DND-41 (cell line): ENCODE measurements at regions not wholly inside any gene's neighbourhood (a gene's known extent, or its start where the extent isn't known, plus 50 kb on each side); places are given as distances from the start of the nearest gene placed in this dataset.

Experiments used
- ATAC-seq: fragments of 200-7000 bp; cut with Tn5 transposase; 3 replicates; pipeline ENCODE4 v1.9.1; 2021; ENCODE audit warnings: low read depth; ENCODE audit not compliant: insufficient read depth
- DNase-seq: peaks from one replicate; pipeline ENCODE4 v3.0.0-alpha.2; 2020
- H2AFZ ChIP-seq: 2 replicates; pipeline ENCODE4 v1.6.0; 2012; ENCODE audit warnings: low read depth, low read length
- H3K27ac ChIP-seq: 2 replicates; pipeline ENCODE4 v1.5.1; 2012; ENCODE audit warnings: low read length, inconsistent platforms
- H3K27me3 ChIP-seq: fragments of 200-600 bp; sonication (generic); 2 replicates; pipeline ENCODE4 v1.6.0; 2012; ENCODE audit warnings: low read length, mild to moderate bottlenecking, inconsistent platforms; ENCODE audit not compliant: insufficient read depth, poor library complexity
- H3K36me3 ChIP-seq: 2 replicates; pipeline ENCODE4 v1.5.1; 2012; ENCODE audit warnings: low read length, inconsistent platforms; ENCODE audit not compliant: insufficient read depth
- H3K4me1 ChIP-seq: 2 replicates; pipeline ENCODE4 v1.5.1; 2012; ENCODE audit warnings: mild to moderate bottlenecking, low read length; ENCODE audit not compliant: insufficient read depth
- H3K4me2 ChIP-seq: 2 replicates; pipeline ENCODE4 v1.6.0; 2012; ENCODE audit warnings: mild to moderate bottlenecking, moderate library complexity, low read length, inconsistent platforms; ENCODE audit not compliant: insufficient read depth
- H3K4me3 ChIP-seq, 2 experiments: fragments of 200-600 bp in 1 of 2; shearing (Covaris generic) in 1 of 2; 2 replicates each; pipeline ENCODE4 v1.5.1; 2012 to 2016; ENCODE audit warnings: inconsistent platforms in 2 of 2, low read length in 2 of 2, mild to moderate bottlenecking in 2 of 2, low read depth in 1 of 2, moderate library complexity in 1 of 2
- H3K79me2 ChIP-seq: 2 replicates; pipeline ENCODE4 v1.6.0; 2012; ENCODE audit warnings: low read length, inconsistent platforms; ENCODE audit not compliant: insufficient read depth
- H3K9ac ChIP-seq: 2 replicates; pipeline ENCODE4 v1.6.0; 2012; ENCODE audit warnings: low read depth, mild to moderate bottlenecking, inconsistent platforms, low read length, moderate library complexity
- H3K9me3 ChIP-seq: 2 replicates; pipeline ENCODE4 v1.5.1; 2012; ENCODE audit warnings: low read length, moderate library complexity, mild to moderate bottlenecking, inconsistent platforms; ENCODE audit not compliant: insufficient read depth, severe bottlenecking
- H4K20me1 ChIP-seq: 2 replicates; pipeline ENCODE4 v1.6.0; 2012; ENCODE audit warnings: low read length; ENCODE audit not compliant: insufficient read depth
- CTCF ChIP-seq: IDR thresholded peaks from 2 replicates; pipeline ENCODE4 v1.5.1; 2012; ENCODE audit warnings: borderline replicate concordance, low read length, moderate library complexity, mild to moderate bottlenecking; ENCODE audit not compliant: poor library complexity, severe bottlenecking; ENCODE audit errors: extremely low read depth
- EZH2 ChIP-seq: IDR thresholded peaks from 3 replicates; pipeline ENCODE4 v1.6.1; 2012; ENCODE audit warnings: borderline replicate concordance, low read depth, mild to moderate bottlenecking, moderate library complexity, low read length, inconsistent platforms; ENCODE audit not compliant: severe bottlenecking

- ATAC-seq (no peak), DNase-seq (no peak)
- H3K4me3 ChIP-seq = no peak overlapping the region
- H3K9me3 ChIP-seq = no peaks in the 10 kb centered on the region
- H4K20me1 ChIP-seq = no peaks in the 10 kb centered on the region
- no peaks in the 10 kb centered on the region for H3K79me2 ChIP-seq
- H3K4me2 ChIP-seq = no peak overlapping the region
- no peaks in the 10 kb centered on the region for H3K36me3 ChIP-seq
- no peak overlapping the region for H3K27ac ChIP-seq
- no peak overlapping the region for H2AFZ ChIP-seq
- TF ChIP-seq CTCF (no peak), EZH2 (no peak)
- no peaks in the 10 kb centered on the region for H3K4me1 ChIP-seq
- no peak overlapping the region for H3K9ac ChIP-seq
- no peaks in the 10 kb centered on the region for H3K27me3 ChIP-seq
These were observed 171.5 kb downstream of the CYP26A1 start for GRCh38 chr10:93245147-93245546.

- no peak for DNase-seq
- H3K9ac ChIP-seq = no peak overlapping the region
- no peak overlapping the region for H2AFZ ChIP-seq
These were observed 172.1 kb downstream of the CYP26A1 start for GRCh38 chr10:93245779-93246178.

GRCh38 chr10:93248583-93249227 lies 175.0 kb downstream of the CYP26A1 start:
- TF ChIP-seq CTCF = no peak
- no peak for TF ChIP-seq EZH2
- Histone ChIP-seq H2AFZ (no peak overlapping the region), H3K4me2 (no peak overlapping the region), H4K20me1 (no peaks in the 10 kb centered on the region), H3K27ac (no peak overlapping the region), H3K4me3 (no peak overlapping the region), H3K9ac (no peak overlapping the region), H3K27me3 (no peaks in the 10 kb centered on the region), H3K79me2 (no peaks in the 10 kb centered on the region), H3K4me1 (no peaks in the 10 kb centered on the region), H3K9me3 (no peaks in the 10 kb centered on the region), H3K36me3 (no peaks in the 10 kb centered on the region)
- no peak for ATAC-seq
- DNase-seq = no peak

More at GRCh38 chr10:93245779-93246178, 172.1 kb downstream of the CYP26A1 start:
- Histone ChIP-seq H3K4me1 (no peaks in the 10 kb centered on the region), H3K27ac (no peak overlapping the region), H4K20me1 (no peaks in the 10 kb centered on the region), H3K9me3 (no peaks in the 10 kb centered on the region), H3K4me2 (no peak overlapping the region), H3K4me3 (no peak overlapping the region), H3K79me2 (no peaks in the 10 kb centered on the region), H3K27me3 (no peaks in the 10 kb centered on the region), H3K36me3 (no peaks in the 10 kb centered on the region)
- no peak for ATAC-seq
- TF ChIP-seq EZH2 = no peak
- TF ChIP-seq CTCF = no peak

- no peak overlapping the region for H2AFZ ChIP-seq
These were observed 176.3 kb downstream of the CYP26A1 start for GRCh38 chr10:93250010-93250409.

More at GRCh38 chr10:93250010-93250409, 176.3 kb downstream of the CYP26A1 start:
- ATAC-seq (no peak), DNase-seq (no peak)
- no peak for TF ChIP-seq EZH2
- no peak for TF ChIP-seq CTCF
- Histone ChIP-seq H4K20me1 (no peaks in the 10 kb centered on the region), H3K9me3 (no peaks in the 10 kb centered on the region), H3K27me3 (no peaks in the 10 kb centered on the region), H3K4me1 (no peaks in the 10 kb centered on the region), H3K27ac (no peak overlapping the region), H3K79me2 (no peaks in the 10 kb centered on the region), H3K36me3 (no peaks in the 10 kb centered on the region), H3K4me3 (no peak overlapping the region), H3K9ac (no peak overlapping the region), H3K4me2 (no peak overlapping the region)
